Lower leg skin (tissue), 3 donors: ENCODE measurements at regions not wholly inside any gene's neighbourhood (a gene's known extent, or its start where the extent isn't known, plus 50 kb on each side); places are given as distances from the start of the nearest gene placed in this dataset.

ENCODE experiments used
- POLR2A ChIP-seq, 2 donors: fragments of 450-650 bp; IDR thresholded peaks; one replicate each; pipeline ENCODE4 v1.6.1; 2016 to 2017; ENCODE audit warnings: antibody characterized with exemption in 2 of 2, mild to moderate bottlenecking in 1 of 2, moderate library complexity in 1 of 2
- TF ChIP-seq, protein P1 (sequence below), 3 donors: fragments of 450-650 bp; IDR thresholded peaks; one replicate each; pipeline ENCODE4 v1.5.1; 2016; ENCODE audit warnings: antibody characterized with exemption in 3 of 3, mild to moderate bottlenecking in 3 of 3, moderate library complexity in 2 of 3

- TF ChIP-seq, protein P1, sequence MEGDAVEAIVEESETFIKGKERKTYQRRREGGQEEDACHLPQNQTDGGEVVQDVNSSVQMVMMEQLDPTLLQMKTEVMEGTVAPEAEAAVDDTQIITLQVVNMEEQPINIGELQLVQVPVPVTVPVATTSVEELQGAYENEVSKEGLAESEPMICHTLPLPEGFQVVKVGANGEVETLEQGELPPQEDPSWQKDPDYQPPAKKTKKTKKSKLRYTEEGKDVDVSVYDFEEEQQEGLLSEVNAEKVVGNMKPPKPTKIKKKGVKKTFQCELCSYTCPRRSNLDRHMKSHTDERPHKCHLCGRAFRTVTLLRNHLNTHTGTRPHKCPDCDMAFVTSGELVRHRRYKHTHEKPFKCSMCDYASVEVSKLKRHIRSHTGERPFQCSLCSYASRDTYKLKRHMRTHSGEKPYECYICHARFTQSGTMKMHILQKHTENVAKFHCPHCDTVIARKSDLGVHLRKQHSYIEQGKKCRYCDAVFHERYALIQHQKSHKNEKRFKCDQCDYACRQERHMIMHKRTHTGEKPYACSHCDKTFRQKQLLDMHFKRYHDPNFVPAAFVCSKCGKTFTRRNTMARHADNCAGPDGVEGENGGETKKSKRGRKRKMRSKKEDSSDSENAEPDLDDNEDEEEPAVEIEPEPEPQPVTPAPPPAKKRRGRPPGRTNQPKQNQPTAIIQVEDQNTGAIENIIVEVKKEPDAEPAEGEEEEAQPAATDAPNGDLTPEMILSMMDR (IDR thresholded peaks at IDR 0.05) = no peak
- no peak for TF ChIP-seq POLR2A (IDR thresholded peaks at IDR 0.05)
Observed at GRCh38 chr5:31075981-31076380, 117.5 kb upstream of the CDH6 start.
